GM10266 (cell line): ENCODE measurements at regions not wholly inside any gene's neighbourhood (a gene's known extent, or its start where the extent isn't known, plus 50 kb on each side); places are given as distances from the start of the nearest gene placed in this dataset.

Source experiments
- DNase-seq: peaks from one replicate; pipeline ENCODE4 v3.0.0; 2012; ENCODE audit errors: extremely low spot score
- TF ChIP-seq, protein P1 (sequence below): IDR thresholded peaks from 2 replicates; pipeline ENCODE4 v1.5.1; 2012; ENCODE audit warnings: mild to moderate bottlenecking, low read depth; ENCODE audit not compliant: control insufficient read depth, insufficient read depth; ENCODE audit errors: missing control alignments

- no peak for DNase-seq
These were observed 184.7 kb downstream of the PLPP4 start for GRCh38 chr10:120641695-120642094.

DNA sequence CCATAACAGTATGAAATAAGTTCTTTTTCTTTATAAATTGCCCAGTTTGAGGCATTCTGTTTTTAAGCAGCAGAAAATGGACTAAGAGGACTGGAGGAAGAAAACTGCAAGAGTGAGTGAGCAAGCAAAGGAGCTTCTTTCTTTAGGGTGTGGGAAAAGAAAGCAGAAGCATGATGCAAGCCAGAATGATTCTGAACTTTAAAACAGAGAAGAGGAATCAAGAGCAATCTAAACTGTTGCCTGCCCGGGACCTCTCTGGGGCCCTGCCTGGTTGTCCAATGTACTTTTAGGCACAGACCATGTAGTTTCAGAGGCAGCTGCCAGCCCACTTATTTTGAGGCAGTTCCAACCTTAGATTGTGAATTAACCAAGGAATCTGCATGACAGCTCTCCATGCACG lies 186.3 kb downstream of the PLPP4 start:
- TF ChIP-seq, protein P1, sequence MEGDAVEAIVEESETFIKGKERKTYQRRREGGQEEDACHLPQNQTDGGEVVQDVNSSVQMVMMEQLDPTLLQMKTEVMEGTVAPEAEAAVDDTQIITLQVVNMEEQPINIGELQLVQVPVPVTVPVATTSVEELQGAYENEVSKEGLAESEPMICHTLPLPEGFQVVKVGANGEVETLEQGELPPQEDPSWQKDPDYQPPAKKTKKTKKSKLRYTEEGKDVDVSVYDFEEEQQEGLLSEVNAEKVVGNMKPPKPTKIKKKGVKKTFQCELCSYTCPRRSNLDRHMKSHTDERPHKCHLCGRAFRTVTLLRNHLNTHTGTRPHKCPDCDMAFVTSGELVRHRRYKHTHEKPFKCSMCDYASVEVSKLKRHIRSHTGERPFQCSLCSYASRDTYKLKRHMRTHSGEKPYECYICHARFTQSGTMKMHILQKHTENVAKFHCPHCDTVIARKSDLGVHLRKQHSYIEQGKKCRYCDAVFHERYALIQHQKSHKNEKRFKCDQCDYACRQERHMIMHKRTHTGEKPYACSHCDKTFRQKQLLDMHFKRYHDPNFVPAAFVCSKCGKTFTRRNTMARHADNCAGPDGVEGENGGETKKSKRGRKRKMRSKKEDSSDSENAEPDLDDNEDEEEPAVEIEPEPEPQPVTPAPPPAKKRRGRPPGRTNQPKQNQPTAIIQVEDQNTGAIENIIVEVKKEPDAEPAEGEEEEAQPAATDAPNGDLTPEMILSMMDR = no peak
- DNase-seq = no peak

More at GRCh38 chr10:120641695-120642094, 184.7 kb downstream of the PLPP4 start:
- TF ChIP-seq, protein P1 = no peak

DNA sequence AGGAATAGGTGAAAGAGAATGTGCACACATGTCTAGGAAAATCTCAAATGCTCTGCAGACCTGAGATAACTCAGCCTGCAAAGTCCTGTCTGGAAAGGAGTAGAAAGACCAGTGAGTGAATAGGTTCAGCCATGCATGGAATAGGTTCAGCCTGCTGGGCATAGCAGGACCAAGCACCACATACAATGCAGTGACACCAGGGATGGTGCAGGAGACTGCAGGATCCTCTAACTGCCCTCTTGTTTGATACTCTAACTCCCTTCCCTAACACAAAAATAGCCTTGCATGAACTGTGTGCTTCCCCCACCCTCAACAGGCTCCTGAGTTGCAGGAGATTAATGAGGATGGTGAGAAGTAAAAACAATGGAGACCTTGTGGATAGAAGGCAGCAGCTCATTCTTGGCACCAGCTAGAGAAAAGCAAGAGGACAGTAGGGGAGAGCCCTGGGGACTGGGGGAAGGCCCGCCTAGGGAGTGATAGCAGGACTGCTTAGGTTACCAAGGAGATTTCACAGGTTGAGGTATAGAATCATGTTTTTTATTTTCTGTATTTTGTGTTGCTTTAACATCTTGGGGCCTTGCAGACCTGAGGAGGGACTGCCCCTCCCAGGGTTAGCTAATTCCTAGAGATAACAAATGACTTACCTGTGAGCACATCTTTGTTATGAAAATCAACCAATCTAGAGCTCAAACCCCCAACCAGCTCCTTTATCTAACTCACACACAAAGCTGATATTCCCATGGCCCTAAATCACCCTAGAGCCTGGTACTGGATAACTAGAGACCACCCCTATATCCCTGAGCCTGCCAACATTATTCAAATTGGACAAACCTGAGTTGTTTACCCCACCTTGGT lies 187.8 kb downstream of the PLPP4 start:
- TF ChIP-seq, protein P1 = no peak
- no peak for DNase-seq

DNA sequence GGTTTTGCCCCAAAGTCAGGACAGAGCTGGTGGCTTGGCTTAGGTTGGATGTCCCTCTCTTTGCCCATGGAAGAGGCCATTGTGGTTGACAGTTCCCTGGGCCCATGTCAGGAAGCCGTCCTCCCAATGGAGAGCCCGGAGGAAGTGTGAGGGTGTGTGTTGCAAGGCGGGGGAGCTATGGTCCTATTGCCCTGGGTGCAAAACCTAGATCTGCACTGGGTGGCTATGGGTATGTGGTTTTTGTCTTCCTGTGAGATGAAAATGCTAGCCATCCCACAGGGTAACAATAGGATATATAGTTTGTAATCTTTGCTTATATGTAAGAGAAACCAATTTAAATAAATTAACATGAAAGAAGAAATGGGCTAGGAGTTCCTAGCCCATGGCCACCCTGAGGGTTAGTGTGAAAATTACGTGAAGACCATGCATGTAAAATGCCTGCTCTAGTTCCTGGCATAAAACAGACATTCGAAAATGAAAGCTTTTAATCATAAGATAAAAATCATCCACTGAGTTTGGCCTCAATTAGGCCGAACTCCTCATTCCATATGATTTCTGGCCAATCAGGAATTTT lies 189.2 kb downstream of the PLPP4 start:
- TF ChIP-seq, protein P1 = no peak
- no peak for DNase-seq

DNA sequence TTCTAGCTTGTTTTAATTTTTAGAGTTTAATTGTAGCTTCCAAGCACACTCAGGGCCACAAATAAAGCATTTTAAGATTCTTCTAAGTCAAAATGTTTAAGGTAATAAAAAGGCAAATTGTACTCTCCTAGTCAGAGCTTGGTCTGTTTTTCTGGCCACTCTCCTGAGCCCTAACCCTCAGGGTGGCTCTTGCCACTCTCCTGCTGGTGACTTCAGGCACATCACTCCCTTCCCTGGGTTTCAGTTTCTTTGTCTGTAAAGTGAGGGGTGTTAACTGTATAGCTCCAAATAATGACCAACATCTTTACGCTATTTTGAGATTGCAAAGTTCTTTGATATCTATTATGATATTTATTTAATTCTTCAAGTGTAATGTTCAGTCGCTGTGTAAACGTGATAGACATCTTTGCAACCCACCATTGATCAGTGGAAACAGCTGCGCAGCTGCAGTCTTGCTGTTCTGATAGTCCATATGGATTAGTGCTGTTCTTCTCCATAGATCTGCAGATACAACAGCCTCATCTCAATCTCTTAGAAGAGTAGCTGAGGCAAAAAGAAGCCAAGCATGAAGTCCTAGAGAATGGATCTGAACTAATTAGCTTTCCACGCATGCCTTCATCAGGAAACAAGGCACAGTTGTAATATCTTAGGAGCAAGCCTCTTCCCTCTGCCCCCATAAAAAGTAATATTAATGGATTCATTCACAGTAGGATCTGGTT lies 189.9 kb downstream of the PLPP4 start:
- DNase-seq = no peak
- TF ChIP-seq, protein P1 = no peak

- TF ChIP-seq, protein P1 = no peak
- DNase-seq = no peak
These were observed 193.8 kb downstream of the PLPP4 start for GRCh38 chr10:120650705-120651399.
